H1 (cell line): ENCODE measurements at regions not wholly inside any gene's neighbourhood (a gene's known extent, or its start where the extent isn't known, plus 50 kb on each side); places are given as distances from the start of the nearest gene placed in this dataset.

ENCODE experiments used
- CTCF ChIA-PET: fragments of 300-600 bp; sonication (Branson Sonifier 250); formaldehyde crosslinking; loops from one replicate; lab custom pipeline; 2021; ENCODE audit not compliant: partially characterized antibody; lab: Charles Lee
- POLR2A ChIA-PET: fragments of 300-600 bp; sonication (Branson Sonifier 250); formaldehyde crosslinking; loops from one replicate; lab custom pipeline; 2021; ENCODE audit warnings: inconsistent platforms; ENCODE audit not compliant: partially characterized antibody; lab: Charles Lee
- DNase-seq, 2 experiments: peaks; one replicate each; pipeline versions ENCODE4 v3.0.0 to v3.0.0-alpha.2; 2010 to 2022; ENCODE audit warnings: low spot score in 2 of 2, low read depth in 1 of 2, mixed read lengths in 1 of 2
- FAIRE-seq: peaks from 2 replicates; lab custom pipeline; 2011; peaks lifted over from hg19 to GRCh38; lab: Jason Lieb, UNC
- H2AFZ ChIP-seq: 2 replicates; pipeline ENCODE4 v1.8.1; 2012; ENCODE audit warnings: low read length, inconsistent platforms
- H2AK5ac ChIP-seq: 2 replicates; pipeline ENCODE4 v1.6.1; 2013; ENCODE audit warnings: low read depth, low read length
- H2BK120ac ChIP-seq: replicated peaks from 2 replicates; pipeline ENCODE3; 2013; ENCODE audit warnings: low read depth, low read length, inconsistent platforms
- H2BK12ac ChIP-seq: 2 replicates; pipeline ENCODE4 v1.6.1; 2013; ENCODE audit warnings: low read depth, low read length
- H2BK15ac ChIP-seq: 2 replicates; pipeline ENCODE4 v1.6.1; 2013; ENCODE audit warnings: low read length
- H2BK20ac ChIP-seq: 2 replicates; pipeline ENCODE4 v1.6.1; 2013; ENCODE audit warnings: low read length
- H2BK5ac ChIP-seq: 2 replicates; pipeline ENCODE4 v1.6.1; 2013; ENCODE audit warnings: low read depth, low read length
- H3K14ac ChIP-seq: 2 replicates; pipeline ENCODE4 v1.6.1; 2013; ENCODE audit warnings: inconsistent platforms; ENCODE audit not compliant: insufficient read length
- H3K18ac ChIP-seq: 2 replicates; pipeline ENCODE4 v1.6.1; 2013; ENCODE audit warnings: low read length; ENCODE audit errors: extremely low read depth
- H3K23ac ChIP-seq: 2 replicates; pipeline ENCODE4 v1.6.1; 2013; ENCODE audit warnings: inconsistent platforms; ENCODE audit not compliant: insufficient read length
- H3K23me2 ChIP-seq: 2 replicates; pipeline ENCODE4 v1.6.1; 2013; ENCODE audit warnings: low read depth, low read length
- H3K27ac ChIP-seq: 2 replicates; pipeline ENCODE4 v1.6.1; 2011; ENCODE audit warnings: low read depth, low read length, inconsistent platforms
- H3K27me3 ChIP-seq, 4 experiments: replicated peaks in 1 of 4; 1 replicate in 1 of 4; 2 replicates in 3 of 4; pipeline versions ENCODE4 v1.6.1 to v1.8.1; 2011 to 2013; ENCODE audit warnings: low read length in 3 of 4, mild to moderate bottlenecking in 3 of 4, inconsistent platforms in 2 of 4, mixed read lengths in 2 of 4, moderate library complexity in 1 of 4; ENCODE audit not compliant: control insufficient read depth in 3 of 4, insufficient read depth in 3 of 4; ENCODE audit errors: extremely low read depth in 1 of 4
- H3K36me3 ChIP-seq, 4 experiments: 2 replicates each; pipeline versions ENCODE4 v1.6.1 to v1.8.1; 2011 to 2013; ENCODE audit warnings: mild to moderate bottlenecking in 4 of 4, low read length in 3 of 4, moderate library complexity in 2 of 4, control low read depth in 1 of 4, inconsistent platforms in 1 of 4; ENCODE audit not compliant: insufficient read depth in 4 of 4, control insufficient read depth in 2 of 4
- H3K4ac ChIP-seq: replicated peaks from 2 replicates; pipeline ENCODE3; 2013; ENCODE audit warnings: low read length, low read depth, mixed read lengths, inconsistent platforms; ENCODE audit not compliant: insufficient read length
- H3K4me1 ChIP-seq, 4 experiments: replicated peaks in 1 of 4; 1 replicate in 1 of 4; 2 replicates in 3 of 4; pipeline versions ENCODE4 v1.6.1 to v1.8.1; 2011 to 2013; ENCODE audit warnings: low read length in 3 of 4, inconsistent platforms in 2 of 4, mixed read lengths in 1 of 4; ENCODE audit not compliant: insufficient read depth in 4 of 4, control insufficient read depth in 3 of 4
- H3K4me2 ChIP-seq, 2 experiments: 2 replicates each; pipeline versions ENCODE4 v1.6.1 to v1.8.1; 2011 to 2013; ENCODE audit warnings: low read depth in 2 of 2, low read length in 2 of 2, control low read depth in 1 of 2, inconsistent platforms in 1 of 2, mild to moderate bottlenecking in 1 of 2; ENCODE audit not compliant: insufficient read depth in 1 of 2
- H3K4me3 ChIP-seq, 4 experiments: fragments of 200-600, 300-600 bp in 1 of 4; sonication (generic), shearing (Covaris generic), sonication (Bioruptor Twin) in 1 of 4; 2 replicates each; pipeline versions ENCODE4 v1.5.1 to v1.8.1; 2011 to 2016; ENCODE audit warnings: low read length in 4 of 4, low read depth in 3 of 4, control low read depth in 2 of 4, inconsistent platforms in 2 of 4, mild to moderate bottlenecking in 2 of 4, mixed read lengths in 1 of 4, moderate library complexity in 1 of 4; ENCODE audit not compliant: insufficient read depth in 2 of 4; ENCODE audit errors: extremely low read depth in 1 of 4
- H3K56ac ChIP-seq: replicated peaks from 2 replicates; pipeline ENCODE3; 2013; ENCODE audit warnings: low read depth, mild to moderate bottlenecking, mixed read lengths, low read length, inconsistent platforms; ENCODE audit not compliant: insufficient read length
- H3K79me1 ChIP-seq: 2 replicates; pipeline ENCODE4 v1.6.1; 2013; ENCODE audit warnings: low read depth, low read length, control low read depth
- H3K79me2 ChIP-seq, 2 experiments: 2 replicates each; pipeline versions ENCODE4 v1.6.1 to v1.8.1; 2012 to 2013; ENCODE audit warnings: low read length in 2 of 2, mild to moderate bottlenecking in 2 of 2, inconsistent platforms in 1 of 2; ENCODE audit not compliant: insufficient read depth in 2 of 2, control insufficient read depth in 1 of 2
- H3K9ac ChIP-seq, 4 experiments: replicated peaks in 1 of 4; 1 replicate in 1 of 4; 2 replicates in 3 of 4; pipeline versions ENCODE4 v1.6.1 to v1.8.1; 2011 to 2013; ENCODE audit warnings: low read depth in 3 of 4, low read length in 3 of 4, control low read depth in 2 of 4, mild to moderate bottlenecking in 2 of 4, moderate library complexity in 2 of 4, inconsistent platforms in 1 of 4; ENCODE audit errors: extremely low read depth in 1 of 4
- H3K9me3 ChIP-seq, 2 experiments: 2 replicates each; pipeline versions ENCODE4 v1.6.1 to v1.8.1; 2012 to 2013; ENCODE audit warnings: mild to moderate bottlenecking in 2 of 2, moderate library complexity in 2 of 2, control low read depth in 1 of 2, inconsistent platforms in 1 of 2, low read depth in 1 of 2, low read length in 1 of 2, mixed read lengths in 1 of 2; ENCODE audit not compliant: insufficient read depth in 2 of 2
- H4K20me1 ChIP-seq, 2 experiments: replicated peaks in 1 of 2; 2 replicates each; pipeline versions ENCODE3 to v1.8.1; 2011 to 2013; ENCODE audit warnings: inconsistent platforms in 2 of 2, low read length in 2 of 2, mild to moderate bottlenecking in 1 of 2; ENCODE audit not compliant: insufficient read depth in 2 of 2, control insufficient read depth in 1 of 2
- H4K5ac ChIP-seq: 2 replicates; pipeline ENCODE4 v1.6.1; 2013; ENCODE audit warnings: low read length, low read depth, mixed read lengths, inconsistent platforms; ENCODE audit not compliant: insufficient read length
- H4K8ac ChIP-seq: 2 replicates; pipeline ENCODE4 v1.8.0; 2013; ENCODE audit warnings: mild to moderate bottlenecking, moderate library complexity, low read length, inconsistent platforms; ENCODE audit not compliant: insufficient read depth; ENCODE audit errors: extremely low read depth
- H4K91ac ChIP-seq: replicated peaks from 2 replicates; pipeline ENCODE3; 2013; ENCODE audit warnings: low read length, mixed read lengths, inconsistent platforms; ENCODE audit not compliant: insufficient read length
- CBX5 ChIP-seq: fragments of 300-800, 300-1000 bp; sonication (generic); IDR thresholded peaks from 2 replicates; pipeline ENCODE4 v1.7.1; 2016; ENCODE audit warnings: antibody characterized with exemption, low read length, low read depth
- HDAC2 ChIP-seq, 2 experiments: fragments of 300-600 bp in 1 of 2; sonication (generic) in 1 of 2; IDR thresholded peaks; 2 replicates each; pipeline ENCODE4 v1.6.1; 2011 to 2012; ENCODE audit warnings: low read depth in 2 of 2, low read length in 2 of 2, mild to moderate bottlenecking in 2 of 2, moderate library complexity in 2 of 2, borderline replicate concordance in 1 of 2, inconsistent platforms in 1 of 2
- MAFK ChIP-seq: IDR thresholded peaks from 2 replicates; pipeline ENCODE4 v1.6.1; 2012; ENCODE audit warnings: low read depth, mild to moderate bottlenecking, improper control_type of control experiment, low read length
- SIRT6 ChIP-seq: IDR thresholded peaks from one replicate; pipeline ENCODE4 v1.7.1; 2012; ENCODE audit warnings: low read length, inconsistent platforms
- ZNF274 ChIP-seq: IDR thresholded peaks from 2 replicates; pipeline ENCODE4 v1.7.0; 2012; ENCODE audit warnings: low read length, borderline replicate concordance; ENCODE audit errors: extremely low read depth
- WGBS, 2 experiments: shearing (Covaris generic) in 1 of 2; methylation state at CpG; one replicate each; pipeline versions ENCODE4 v1.1.6 to v1.1.7; 2013 to 2015; ENCODE audit warnings: low lambda C conversion rate in 2 of 2, mixed read lengths in 2 of 2, inconsistent platforms in 1 of 2, low coverage in 1 of 2, missing lambda C conversion rate in 1 of 2; ENCODE audit not compliant: insufficient replicate concordance in 2 of 2, insufficient coverage in 1 of 2, insufficient read length in 1 of 2; ENCODE audit errors: extremely low coverage in 1 of 2, missing lambda C conversion rate in 1 of 2; 5-methylcytosine and 5-hydroxymethylcytosine counted together

GRCh38 chr14:62436261-62436660 lies 609.0 kb downstream of the KCNH5 start:
- ChIA-PET CTCF (no interaction called here), POLR2A (no interaction called here)
- no peak overlapping the region for H3K18ac ChIP-seq
- H3K9ac ChIP-seq = no peak overlapping the region
- no peak overlapping the region for H4K8ac ChIP-seq
- H3K23ac ChIP-seq = no peak overlapping the region
- H3K79me1 ChIP-seq = no peaks in the 10 kb centered on the region
- no peak overlapping the region for H3K27ac ChIP-seq
- peaks cover 28 to 30% of the 10 kb centered on the region in 2 experiments for H3K9me3 ChIP-seq
- TF ChIP-seq HDAC2 (IDR thresholded peaks at IDR 0.05; ENCODE audit: borderline replicate concordance in 1 of 2, low read depth in 2 of 2, low read length in 2 of 2) = no peak
- TF ChIP-seq MAFK = no peak
- TF ChIP-seq SIRT6 = no peak
- no peak for TF ChIP-seq ZNF274
- TF ChIP-seq CBX5 = no peak
- H4K91ac ChIP-seq = no peak overlapping the region
- H3K4me3 ChIP-seq = no peak overlapping the region
- H3K14ac ChIP-seq = no peak overlapping the region
- H2BK12ac ChIP-seq = no peak overlapping the region
- H3K36me3 ChIP-seq = no peaks in the 10 kb centered on the region; a peak in 1 of 8 replicates
- no peak overlapping the region for H3K4me2 ChIP-seq
- H2BK5ac ChIP-seq = no peak overlapping the region
- no peak overlapping the region for H2BK20ac ChIP-seq
- no peak overlapping the region for H2AFZ ChIP-seq
- H3K79me2 ChIP-seq = no peaks in the 10 kb centered on the region
- no peak overlapping the region for H2BK120ac ChIP-seq
- no peak overlapping the region for H4K5ac ChIP-seq
- H3K56ac ChIP-seq = no peak overlapping the region
- no peaks in the 10 kb centered on the region for H4K20me1 ChIP-seq
- no peak overlapping the region for H2AK5ac ChIP-seq
- DNase-seq = no peak
- H3K23me2 ChIP-seq = no peaks in the 10 kb centered on the region
- no peak overlapping the region for H2BK15ac ChIP-seq
- 49% methylated on average over 2 of the region's 2 CpGs; no CpG with 5 or more reads in 1 of the 2 experiments for WGBS, 2 experiments
- FAIRE-seq = no peak
- H3K4me1 ChIP-seq = no peaks in the 10 kb centered on the region
- no peak overlapping the region for H3K4ac ChIP-seq
- no peaks in the 10 kb centered on the region for H3K27me3 ChIP-seq
